CD4-positive, alpha-beta T cell (primary cell): ENCODE measurements at regions not wholly inside any gene's neighbourhood (a gene's known extent, or its start where the extent isn't known, plus 50 kb on each side); places are given as distances from the start of the nearest gene placed in this dataset.
A peak's percentile ranks its signal among the peaks of the same experiment; 100 is the strongest.

ENCODE experiments used
- ATAC-seq: fragments of 200-7000 bp; cut with Tn5 transposase; one replicate; pipeline ENCODE4 v1.10.0; 2022; ENCODE audit warnings: mild to moderate bottlenecking; ENCODE audit not compliant: poor library complexity
- CTCF ChIA-PET: fragments of 350-600 bp; sonication (Branson Sonifier 250); formaldehyde crosslinking; loops from one replicate; lab custom pipeline; 2021; ENCODE audit warnings: antibody characterized with exemption, inconsistent platforms; lab: Charles Lee
- POLR2A ChIA-PET: fragments of 350-600 bp; sonication (Branson Sonifier 250); formaldehyde crosslinking; loops from one replicate; lab custom pipeline; 2021; ENCODE audit warnings: antibody characterized with exemption, inconsistent platforms; lab: Charles Lee
- DNase-seq, 14 experiments: peaks; one replicate each; pipeline ENCODE4 v3.0.0-alpha.2; 2013 to 2020; ENCODE audit warnings: mixed read lengths in 2 of 14
- H3K27ac ChIP-seq, 2 donors: one replicate each; pipeline versions ENCODE4 v1.5.1 to v1.7.0; 2013; ENCODE audit warnings: low read length in 2 of 2, low read depth in 1 of 2, mild to moderate bottlenecking in 1 of 2
- H3K27me3 ChIP-seq, 2 experiments: 1 replicate in 1 of 2; 2 replicates in 1 of 2; pipeline versions ENCODE4 v1.6.1 to v1.7.0; 2013; ENCODE audit warnings: low read length in 2 of 2, control low read depth in 1 of 2, mild to moderate bottlenecking in 1 of 2, moderate library complexity in 1 of 2; ENCODE audit not compliant: insufficient read depth in 2 of 2, control insufficient read depth in 1 of 2
- H3K36me3 ChIP-seq: one replicate; pipeline ENCODE4 v1.6.1; 2013; ENCODE audit warnings: low read length, control low read depth; ENCODE audit not compliant: insufficient read depth
- H3K4me1 ChIP-seq: one replicate; pipeline ENCODE4 v1.6.1; 2013; ENCODE audit warnings: low read length, control low read depth; ENCODE audit not compliant: insufficient read depth
- H3K4me3 ChIP-seq: one replicate; pipeline ENCODE4 v1.5.1; 2013; ENCODE audit warnings: mild to moderate bottlenecking, low read length, moderate library complexity
- H3K9me3 ChIP-seq, 2 experiments: 1 replicate in 1 of 2; 2 replicates in 1 of 2; pipeline versions ENCODE4 v1.6.1 to v1.7.0; 2013; ENCODE audit warnings: low read length in 2 of 2, mild to moderate bottlenecking in 2 of 2, control low read depth in 1 of 2, moderate library complexity in 1 of 2; ENCODE audit not compliant: control insufficient read depth in 1 of 2, insufficient read depth in 1 of 2
- H3K27ac Mint-ChIP-seq: one replicate; pipeline ENCODE4 v1.8.0; 2020; ENCODE audit warnings: mixed read lengths
- H3K27me3 Mint-ChIP-seq: one replicate; pipeline ENCODE4 v1.8.0; 2021; ENCODE audit warnings: mixed read lengths
- H3K36me3 Mint-ChIP-seq: one replicate; pipeline ENCODE4 v1.8.0; 2021; ENCODE audit warnings: low read depth, mixed read lengths
- H3K4me1 Mint-ChIP-seq: one replicate; pipeline ENCODE4 v1.8.0; 2021; ENCODE audit warnings: low read depth, mixed read lengths
- H3K4me3 Mint-ChIP-seq: one replicate; pipeline ENCODE4 v1.8.0; 2020; ENCODE audit warnings: mild to moderate bottlenecking, mixed read lengths
- H3K9me3 Mint-ChIP-seq: one replicate; pipeline ENCODE4 v1.8.0; 2020; ENCODE audit warnings: mixed read lengths
- intact Hi-C, 2 experiments: fragments of 100-400 bp; cut with DNase I in 1 of 2; cut with micrococcal nuclease in 1 of 2; formaldehyde crosslinking; loops; one replicate each; pipeline versions ENCODE4 v1.15.1 to v1.9.0; 2023 to 2025; cut with DNase I, micrococcal nuclease
- TF ChIP-seq, protein P1 (sequence below): fragments of 200-600 bp; IDR thresholded peaks from one replicate; pipeline ENCODE4 v1.8.0; 2022; ENCODE audit warnings: antibody characterized with exemption, mild to moderate bottlenecking

DNA sequence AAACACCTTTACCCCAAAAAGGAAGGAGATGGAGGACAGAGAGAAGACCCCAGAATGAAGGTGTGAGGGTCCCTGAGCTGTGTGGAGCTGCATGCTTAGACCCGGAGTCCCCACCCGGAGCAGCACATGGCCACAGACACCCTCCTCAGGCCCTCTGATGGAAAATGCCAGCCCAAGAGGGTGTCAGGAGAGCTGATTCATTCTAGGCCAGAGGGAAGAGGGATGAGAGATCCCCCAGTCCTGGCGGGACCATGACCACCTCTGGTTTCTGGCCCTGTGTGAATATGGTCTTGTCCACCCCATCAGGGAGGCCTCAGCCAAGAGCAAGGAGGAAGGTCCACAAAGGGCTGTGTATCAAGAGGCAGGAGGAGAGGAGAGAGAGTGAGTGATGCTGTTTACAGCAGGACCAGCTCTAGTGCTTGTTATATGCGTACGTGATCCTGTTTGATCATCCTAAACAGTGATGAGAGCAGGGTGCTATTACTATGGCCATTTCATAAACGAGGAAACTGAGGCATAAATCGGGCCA lies 186.6 kb upstream of the HAAO start:
- ChIA-PET CTCF (interaction anchor here (1.1 kb wide), 1 partner anchor 506 kb away, joined by 4 read pairs; no protein-coding TSS in a partner anchor), POLR2A (interaction anchor here (1.3 kb wide), 1 partner anchor 243 kb away, joined by 3 read pairs; no protein-coding TSS in a partner anchor)
- intact Hi-C loops = loop anchor here in 1 of 2 experiments (10.0 kb wide), 1 partner anchor 146 kb away; no protein-coding TSS in a partner anchor
- DNase-seq = no peak
- no peak overlapping the region for H3K27ac ChIP-seq
- H3K9me3 ChIP-seq = no peaks in the 10 kb centered on the region
- peaks cover 9% of the 10 kb centered on the region for H3K4me1 ChIP-seq
- no peaks in the 10 kb centered on the region for H3K27me3 Mint-ChIP-seq
- no peak overlapping the region for H3K4me3 Mint-ChIP-seq
- TF ChIP-seq, protein P1, sequence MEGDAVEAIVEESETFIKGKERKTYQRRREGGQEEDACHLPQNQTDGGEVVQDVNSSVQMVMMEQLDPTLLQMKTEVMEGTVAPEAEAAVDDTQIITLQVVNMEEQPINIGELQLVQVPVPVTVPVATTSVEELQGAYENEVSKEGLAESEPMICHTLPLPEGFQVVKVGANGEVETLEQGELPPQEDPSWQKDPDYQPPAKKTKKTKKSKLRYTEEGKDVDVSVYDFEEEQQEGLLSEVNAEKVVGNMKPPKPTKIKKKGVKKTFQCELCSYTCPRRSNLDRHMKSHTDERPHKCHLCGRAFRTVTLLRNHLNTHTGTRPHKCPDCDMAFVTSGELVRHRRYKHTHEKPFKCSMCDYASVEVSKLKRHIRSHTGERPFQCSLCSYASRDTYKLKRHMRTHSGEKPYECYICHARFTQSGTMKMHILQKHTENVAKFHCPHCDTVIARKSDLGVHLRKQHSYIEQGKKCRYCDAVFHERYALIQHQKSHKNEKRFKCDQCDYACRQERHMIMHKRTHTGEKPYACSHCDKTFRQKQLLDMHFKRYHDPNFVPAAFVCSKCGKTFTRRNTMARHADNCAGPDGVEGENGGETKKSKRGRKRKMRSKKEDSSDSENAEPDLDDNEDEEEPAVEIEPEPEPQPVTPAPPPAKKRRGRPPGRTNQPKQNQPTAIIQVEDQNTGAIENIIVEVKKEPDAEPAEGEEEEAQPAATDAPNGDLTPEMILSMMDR = no peak
- no peaks in the 10 kb centered on the region for H3K27me3 ChIP-seq
- H3K36me3 ChIP-seq = no peaks in the 10 kb centered on the region
- peaks cover 9% of the 10 kb centered on the region for H3K4me1 Mint-ChIP-seq
- no peaks in the 10 kb centered on the region for H3K36me3 Mint-ChIP-seq
- H3K27ac Mint-ChIP-seq = no peak overlapping the region
- H3K4me3 ChIP-seq = no peak overlapping the region
- ATAC-seq = no peak
- H3K9me3 Mint-ChIP-seq = no peaks in the 10 kb centered on the region

DNA sequence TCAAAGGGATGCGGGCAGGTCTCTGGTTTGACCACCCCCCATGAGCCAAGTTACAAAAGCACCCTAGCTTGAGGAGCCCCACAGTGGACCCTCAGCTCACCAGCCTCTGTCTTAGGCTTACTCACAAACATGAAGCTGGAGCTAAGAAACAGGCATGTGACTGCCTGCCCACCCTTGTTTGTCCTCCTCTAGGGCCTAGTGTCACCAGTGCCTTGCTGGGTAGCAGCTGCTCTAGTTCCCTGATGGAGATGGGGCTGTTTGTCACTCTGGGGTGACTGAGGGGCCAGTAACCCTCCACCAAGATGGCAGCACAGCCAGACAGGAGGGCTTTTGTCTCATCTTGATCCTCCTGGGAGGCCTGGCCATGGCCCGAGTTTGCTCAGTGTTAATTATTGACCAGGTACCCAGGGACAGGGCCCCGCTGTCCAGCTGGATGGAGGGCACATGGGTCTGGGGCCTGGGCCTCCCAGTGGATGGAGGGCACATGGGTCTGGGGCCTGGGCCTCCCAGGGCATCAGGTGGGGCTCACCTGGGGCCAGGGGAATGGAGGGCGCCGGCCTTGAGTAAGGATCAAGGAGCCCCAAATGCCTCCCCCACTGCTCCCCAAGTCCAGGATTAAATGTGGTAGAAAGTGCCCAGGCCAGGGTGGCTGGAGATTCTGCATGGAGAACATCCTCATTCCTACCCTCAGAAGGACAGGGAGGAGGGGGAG lies 185.9 kb upstream of the HAAO start:
- Histone ChIP-seq H3K9me3 (no peaks in the 10 kb centered on the region), H3K27me3 (no peaks in the 10 kb centered on the region), H3K27ac (no peak overlapping the region), H3K4me3 (no peak overlapping the region), H3K36me3 (no peaks in the 10 kb centered on the region), H3K4me1 (peaks cover 9% of the 10 kb centered on the region)
- ChIA-PET CTCF (interaction anchor here (1.1 kb wide), 1 partner anchor 506 kb away, joined by 4 read pairs; no protein-coding TSS in a partner anchor), POLR2A (interaction anchor here (1.3 kb wide), 2 partner anchors 244 to 249 kb away, joined by 3 to 5 read pairs; no protein-coding TSS in a partner anchor)
- H3K4me1 Mint-ChIP-seq = peaks cover 9% of the 10 kb centered on the region
- no peak overlapping the region for H3K4me3 Mint-ChIP-seq
- no peak overlapping the region for H3K27ac Mint-ChIP-seq
- H3K36me3 Mint-ChIP-seq = no peaks in the 10 kb centered on the region
- TF ChIP-seq, protein P1 = no peak
- DNase-seq = no peak
- no peaks in the 10 kb centered on the region for H3K27me3 Mint-ChIP-seq
- no peaks in the 10 kb centered on the region for H3K9me3 Mint-ChIP-seq
- no peak for ATAC-seq
- intact Hi-C loops = loop anchor here in 1 of 2 experiments (10.0 kb wide), 1 partner anchor 146 kb away; no protein-coding TSS in a partner anchor

DNA sequence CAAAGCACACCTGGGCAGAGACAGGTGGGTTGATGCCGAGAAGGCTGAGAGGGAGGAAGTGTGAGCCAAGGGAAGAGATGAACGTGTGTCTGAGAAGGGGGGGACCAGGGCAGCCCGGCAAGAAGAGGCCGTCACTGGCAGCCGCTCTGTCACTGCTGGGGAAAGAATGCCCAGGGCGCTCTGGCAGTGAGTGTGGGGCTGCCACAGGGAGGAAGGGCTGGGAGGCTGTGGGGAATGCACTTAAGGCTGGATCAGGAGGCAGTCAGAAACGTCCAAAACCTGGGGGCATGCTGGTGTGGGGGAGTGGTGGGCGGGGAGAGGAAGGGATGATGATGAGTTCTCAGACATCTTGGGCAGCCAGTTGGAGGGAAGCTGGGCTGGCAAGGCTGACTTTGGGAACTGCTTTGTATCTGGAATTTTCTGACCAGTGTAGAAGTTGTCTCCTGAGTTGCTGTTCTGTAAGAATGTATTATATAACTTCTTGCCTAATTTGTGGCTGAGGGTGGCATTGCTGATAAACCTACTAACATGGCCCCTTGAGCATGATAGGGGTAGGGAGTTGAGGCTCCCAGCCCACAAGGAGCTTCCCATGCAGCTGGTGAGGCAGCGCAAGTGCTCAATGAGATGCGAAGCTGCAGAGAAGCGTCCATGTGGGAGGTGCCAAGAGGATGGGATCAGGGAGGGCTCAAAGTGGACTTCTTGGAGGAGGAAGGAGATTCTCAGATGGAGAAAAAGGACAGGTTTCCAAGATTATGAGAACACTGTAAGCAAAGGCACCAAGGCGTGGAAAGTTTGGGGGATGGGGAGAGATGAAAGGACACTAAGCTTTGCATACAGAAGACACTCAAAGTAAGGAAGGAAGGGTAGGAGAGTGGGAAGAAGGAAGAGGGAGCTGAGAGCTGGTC lies 185.1 kb upstream of the HAAO start:
- intact Hi-C loops = loop anchor here in 1 of 2 experiments (10.0 kb wide), 1 partner anchor 147 kb away; no protein-coding TSS in a partner anchor
- TF ChIP-seq, protein P1 = no peak
- H3K9me3 ChIP-seq = peaks cover 0 to 4% of the 10 kb centered on the region in 2 experiments
- POLR2A ChIA-PET = interaction anchor here (0.6 to 1.3 kb wide), 4 partner anchors 243 to 252 kb away, joined by 3 to 5 read pairs (median 3); no protein-coding TSS in a partner anchor
- peaks cover 9% of the 10 kb centered on the region for H3K4me1 ChIP-seq
- Mint-ChIP-seq H3K4me3 (no peak overlapping the region), H3K9me3 (no peaks in the 10 kb centered on the region), H3K27ac (no peak overlapping the region), H3K36me3 (no peaks in the 10 kb centered on the region), H3K27me3 (no peaks in the 10 kb centered on the region), H3K4me1 (peaks cover 9% of the 10 kb centered on the region)
- ATAC-seq (peak; percentile 44), DNase-seq (no peak)
- H3K4me3 ChIP-seq = no peak overlapping the region
- no peak overlapping the region for H3K27ac ChIP-seq
- no peaks in the 10 kb centered on the region for H3K36me3 ChIP-seq
- no peaks in the 10 kb centered on the region for H3K27me3 ChIP-seq
- CTCF ChIA-PET = no interaction called here
